ENCODE measurements at regions not wholly inside any gene's neighbourhood (a gene's known extent, or its start where the extent isn't known, plus 50 kb on each side); places are given as distances from the start of the nearest gene placed in this dataset.

DNA sequence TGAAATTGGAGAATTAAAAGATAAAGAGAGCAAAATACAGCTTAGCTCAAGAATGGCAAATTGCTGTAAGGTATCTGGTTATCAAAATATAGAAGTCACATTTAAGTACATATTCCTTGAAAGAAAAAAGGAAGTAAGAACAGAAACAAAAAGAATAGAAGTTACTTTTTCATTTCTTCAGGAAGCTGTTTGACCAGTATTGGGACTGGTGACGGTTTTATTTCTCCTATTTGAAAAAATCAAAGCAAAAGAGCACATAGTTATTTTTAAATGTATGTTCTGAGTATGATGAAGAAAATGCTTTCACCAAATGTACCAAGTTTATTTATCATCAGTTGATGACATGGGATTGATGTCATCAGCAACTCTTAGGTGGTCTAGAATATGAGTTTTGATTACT lies 83.1 kb upstream of the OXGR1 start:
- TF ChIP-seq, protein P1, sequence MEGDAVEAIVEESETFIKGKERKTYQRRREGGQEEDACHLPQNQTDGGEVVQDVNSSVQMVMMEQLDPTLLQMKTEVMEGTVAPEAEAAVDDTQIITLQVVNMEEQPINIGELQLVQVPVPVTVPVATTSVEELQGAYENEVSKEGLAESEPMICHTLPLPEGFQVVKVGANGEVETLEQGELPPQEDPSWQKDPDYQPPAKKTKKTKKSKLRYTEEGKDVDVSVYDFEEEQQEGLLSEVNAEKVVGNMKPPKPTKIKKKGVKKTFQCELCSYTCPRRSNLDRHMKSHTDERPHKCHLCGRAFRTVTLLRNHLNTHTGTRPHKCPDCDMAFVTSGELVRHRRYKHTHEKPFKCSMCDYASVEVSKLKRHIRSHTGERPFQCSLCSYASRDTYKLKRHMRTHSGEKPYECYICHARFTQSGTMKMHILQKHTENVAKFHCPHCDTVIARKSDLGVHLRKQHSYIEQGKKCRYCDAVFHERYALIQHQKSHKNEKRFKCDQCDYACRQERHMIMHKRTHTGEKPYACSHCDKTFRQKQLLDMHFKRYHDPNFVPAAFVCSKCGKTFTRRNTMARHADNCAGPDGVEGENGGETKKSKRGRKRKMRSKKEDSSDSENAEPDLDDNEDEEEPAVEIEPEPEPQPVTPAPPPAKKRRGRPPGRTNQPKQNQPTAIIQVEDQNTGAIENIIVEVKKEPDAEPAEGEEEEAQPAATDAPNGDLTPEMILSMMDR (IDR thresholded peaks at IDR 0.05; ENCODE audit: poor library complexity): no peak
- TF ChIP-seq EZH2phosphoT487 (IDR thresholded peaks at IDR 0.05; ENCODE audit: low read depth, severe bottlenecking, unreplicated experiment) (no peak), EZH2 (IDR thresholded peaks at IDR 0.05; ENCODE audit: borderline replicate concordance) (no peak)

Measured in hepatocyte (in vitro differentiated cells).